SIG-M5 (cell line): ENCODE measurements at regions not wholly inside any gene's neighbourhood (a gene's known extent, or its start where the extent isn't known, plus 50 kb on each side); places are given as distances from the start of the nearest gene placed in this dataset.

Experiments used
- DNase-seq: peaks from one replicate; lab custom pipeline; 2025; lab: John Stamatoyannopoulos, UW

DNA sequence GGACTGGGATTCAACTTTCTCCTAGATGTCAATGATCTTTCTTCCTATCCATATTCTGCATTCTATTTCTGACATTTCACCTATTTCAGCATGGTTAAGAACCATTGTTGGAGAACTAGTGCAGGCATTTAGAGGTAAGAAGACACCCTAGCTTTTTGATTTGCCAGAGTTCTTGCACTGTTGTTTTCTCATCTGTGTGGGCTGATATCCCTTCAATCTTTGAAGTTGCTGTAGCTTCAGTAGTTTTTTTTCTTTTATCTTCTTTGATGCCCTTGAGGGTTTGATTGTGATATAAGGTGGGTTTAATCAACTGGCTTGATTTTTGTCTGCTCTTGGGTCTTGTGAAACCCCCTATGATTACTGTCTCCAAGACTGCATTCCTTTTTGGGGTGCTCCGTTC lies 502.1 kb downstream of the ETS1 start:
- no peak for DNase-seq

DNA sequence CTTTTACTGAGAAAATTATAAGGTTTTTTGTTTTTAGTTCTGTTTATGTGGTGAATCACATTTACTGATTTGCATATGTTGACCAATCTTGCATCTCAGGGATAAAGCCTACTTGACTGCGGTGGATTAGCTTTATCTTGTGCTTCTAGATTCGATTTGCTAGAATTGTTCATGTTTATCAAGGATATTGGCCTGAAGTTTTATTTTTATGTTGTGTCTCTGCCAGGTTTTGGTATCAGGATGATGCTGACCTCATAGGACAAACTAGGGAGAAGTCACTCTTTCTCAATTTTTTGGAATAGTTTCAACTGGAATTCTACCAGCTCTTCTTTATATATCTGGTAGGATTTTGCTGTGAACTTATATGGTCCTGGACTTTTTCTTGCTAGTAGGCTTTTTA lies 504.8 kb downstream of the ETS1 start:
- DNase-seq, result no peak

GRCh38 chr11:128069665-128070064 lies 517.7 kb downstream of the ETS1 start:
- DNase-seq, result no peak

- DNase-seq, result no peak
Observed at GRCh38 chr11:128067780-128068179, 519.6 kb downstream of the ETS1 start.

DNA sequence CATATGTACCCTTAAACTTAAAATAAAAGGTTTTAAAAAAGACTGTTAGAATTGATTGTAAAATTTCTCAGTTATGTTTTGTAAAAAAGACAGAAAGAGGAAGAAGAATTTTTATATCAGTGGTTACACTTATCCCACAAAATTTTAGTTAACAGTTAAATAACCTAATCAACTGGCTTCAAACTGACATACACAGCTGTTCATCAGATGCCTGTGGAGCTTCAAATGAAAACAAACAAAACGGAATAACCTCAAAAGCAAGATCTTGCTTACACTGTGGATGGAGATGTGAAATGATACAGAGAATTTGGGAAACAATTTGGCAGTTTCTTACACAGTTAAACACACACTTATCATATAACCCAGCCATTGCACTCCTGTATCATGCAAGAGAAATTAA lies 521.0 kb downstream of the ETS1 start:
- DNase-seq, result no peak

GRCh38 chr11:128061281-128061871 lies 526.0 kb downstream of the ETS1 start:
- DNase-seq, result no peak

DNA sequence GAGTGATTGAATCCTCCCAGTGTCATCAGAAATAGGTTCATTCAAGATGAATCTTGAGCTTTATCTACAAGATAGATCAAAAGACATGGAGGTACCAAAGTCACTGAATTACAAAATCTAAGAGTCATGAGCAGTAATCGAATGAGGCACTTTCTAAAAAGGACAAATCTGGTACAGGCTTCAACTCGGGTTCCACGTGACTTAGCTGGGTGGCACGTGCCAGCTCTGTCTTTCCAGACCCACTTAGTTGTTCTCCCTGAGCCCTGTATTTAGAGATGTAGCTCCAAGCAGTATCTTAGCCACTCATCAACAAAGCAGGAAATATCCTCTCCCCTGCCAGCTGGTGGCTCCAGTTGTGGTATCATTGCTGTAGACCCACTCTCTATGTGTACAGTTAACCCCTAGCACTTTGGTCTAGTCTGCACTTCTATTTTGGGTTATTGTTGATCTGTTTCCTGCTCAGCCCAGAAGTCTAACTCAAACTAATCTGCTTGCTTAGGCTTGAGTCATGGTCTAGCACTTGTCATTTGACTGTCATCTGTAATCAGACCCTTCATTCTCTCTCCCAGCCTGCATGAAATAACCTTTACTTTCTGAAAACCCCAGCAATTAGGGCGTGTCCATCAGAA lies 528.7 kb downstream of the ETS1 start:
- no peak for DNase-seq

DNA sequence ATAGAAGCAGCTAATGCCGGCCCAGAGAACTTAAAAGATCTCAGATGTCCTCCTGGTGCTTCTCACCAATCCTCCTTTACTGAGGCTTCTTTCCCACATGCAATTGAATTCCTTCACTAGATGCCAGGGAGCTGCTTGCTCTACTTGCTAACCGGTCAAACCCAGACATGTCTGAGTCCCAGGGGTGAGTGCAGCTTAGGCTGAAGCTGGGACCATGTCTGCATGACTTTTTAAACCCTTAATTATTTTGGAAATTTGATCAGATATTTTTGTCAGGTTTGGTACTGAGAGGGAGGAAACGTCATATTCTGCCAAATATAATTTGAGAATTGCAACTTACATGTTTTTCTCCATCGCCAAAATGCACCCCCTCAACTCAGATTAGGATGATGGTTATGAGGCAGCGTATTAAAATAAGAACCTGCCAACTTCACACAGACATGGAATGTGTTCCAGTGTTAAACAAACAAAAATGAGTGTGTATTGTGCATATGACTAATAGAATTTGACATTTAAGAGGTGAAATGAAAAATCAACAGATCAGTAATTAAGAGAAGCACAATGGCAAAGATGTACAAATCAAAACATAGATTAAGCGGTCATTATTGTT lies 529.5 kb downstream of the ETS1 start:
- no peak for DNase-seq

GRCh38 chr11:128055576-128056217 lies 531.7 kb downstream of the ETS1 start:
- DNase-seq, result no peak

DNA sequence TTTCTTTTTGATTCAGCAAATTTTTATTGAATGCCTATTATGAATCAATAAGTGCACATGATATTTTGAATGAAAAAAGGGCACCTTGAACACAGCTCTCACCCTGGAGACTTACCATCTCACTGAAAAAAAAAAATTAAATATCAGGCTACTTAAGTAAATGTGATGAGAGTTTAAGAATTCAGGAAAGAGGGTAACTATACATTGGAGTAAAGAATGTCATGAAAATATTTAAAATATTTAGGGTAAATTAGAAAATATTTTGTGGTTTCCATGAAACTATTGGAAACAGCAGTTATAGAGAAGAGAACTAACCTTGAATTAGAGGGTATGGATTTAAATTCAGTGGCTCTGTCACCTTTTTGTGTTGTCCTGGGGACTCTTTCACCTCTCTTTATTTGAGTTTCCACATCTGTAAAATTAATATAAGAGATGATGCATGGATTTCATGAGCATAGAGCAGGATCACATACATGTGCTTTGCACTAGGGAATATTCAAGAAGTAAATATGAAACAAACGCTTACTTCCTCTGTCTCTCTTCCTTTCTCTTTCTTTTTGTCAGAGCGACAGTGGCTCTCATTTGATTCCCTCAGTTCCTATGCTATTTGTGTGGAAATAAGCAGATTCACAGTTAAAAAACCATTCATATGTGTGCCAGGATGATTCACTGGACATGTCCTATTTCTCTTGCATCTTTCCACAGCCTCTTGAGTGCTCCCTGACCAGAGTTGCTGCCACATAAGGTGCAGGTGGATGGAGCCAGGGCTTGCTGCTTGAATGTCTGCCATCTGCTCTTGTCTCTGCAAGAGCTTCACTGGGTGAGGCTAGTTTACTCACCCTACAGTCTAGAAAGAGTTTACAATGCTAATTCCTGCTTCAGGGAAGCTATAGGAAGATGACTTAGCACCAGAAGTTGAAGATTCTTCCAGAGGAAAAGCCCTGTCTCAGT lies 533.1 kb downstream of the ETS1 start:
- DNase-seq, result no peak

- DNase-seq, result no peak
Observed at GRCh38 chr11:128052912-128053641, 534.3 kb downstream of the ETS1 start.

DNA sequence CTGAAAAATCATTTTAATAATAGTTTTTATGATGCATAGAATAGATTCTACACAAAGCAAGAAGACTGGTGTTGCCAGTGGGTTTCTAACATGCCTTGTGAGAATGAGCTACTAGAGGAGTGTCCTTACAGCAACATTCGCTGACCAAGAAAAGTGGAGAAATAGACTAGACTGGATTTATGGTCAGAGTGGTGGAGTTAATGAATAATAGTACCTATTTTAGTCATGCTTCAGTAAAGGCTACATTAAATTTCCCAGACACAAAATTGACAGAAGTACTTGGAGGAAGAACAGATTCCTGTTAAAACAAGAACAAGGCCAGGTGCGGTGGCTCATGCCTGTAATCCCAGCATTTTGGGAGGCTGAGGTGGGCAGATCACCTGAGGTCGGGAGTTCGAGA lies 539.2 kb downstream of the ETS1 start:
- DNase-seq, result no peak

GRCh38 chr11:128047026-128047425 lies 540.3 kb downstream of the ETS1 start:
- no peak for DNase-seq

DNA sequence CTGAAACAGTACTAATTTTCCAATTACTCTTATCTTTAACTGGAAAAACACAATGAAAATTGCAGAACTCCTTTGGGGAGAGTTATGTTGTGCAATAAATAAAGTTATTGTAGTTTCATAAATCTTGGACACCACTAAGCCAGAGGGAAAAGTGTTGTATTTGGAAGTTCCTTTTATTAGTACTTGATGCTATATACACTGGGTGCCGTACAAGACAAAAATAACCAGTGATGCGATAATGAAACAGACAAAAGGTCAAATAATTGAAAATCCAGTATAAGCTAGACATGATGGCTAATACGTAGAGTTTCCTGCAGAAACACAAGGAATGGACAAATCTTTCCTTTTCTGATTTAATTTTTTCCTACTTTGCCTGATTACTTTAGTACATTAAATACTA lies 541.1 kb downstream of the ETS1 start:
- no peak for DNase-seq

GRCh38 chr11:128045094-128045725 lies 542.1 kb downstream of the ETS1 start:
- DNase-seq, result no peak

GRCh38 chr11:128042290-128042751 lies 545.0 kb downstream of the ETS1 start:
- no peak for DNase-seq

DNA sequence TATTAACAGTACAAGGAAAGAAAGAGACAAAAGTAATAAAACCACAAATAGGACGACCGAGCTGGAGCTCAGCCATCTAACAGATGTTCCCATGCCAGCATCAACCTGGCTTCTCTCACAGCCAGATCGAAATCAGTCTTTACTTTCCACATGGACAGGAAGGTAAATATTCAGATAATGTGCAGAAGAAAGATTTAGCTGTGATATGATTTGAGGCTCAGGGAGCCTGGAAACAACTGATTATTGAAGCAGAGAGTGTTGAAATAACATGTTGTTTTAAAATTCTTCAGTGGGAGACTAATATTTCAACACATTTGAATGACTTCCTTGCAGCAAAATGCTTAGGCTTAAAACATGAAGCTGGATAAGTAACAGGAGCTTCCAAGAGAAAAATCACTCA lies 546.8 kb downstream of the ETS1 start:
- no peak for DNase-seq

GRCh38 chr11:128039140-128040021 lies 548.0 kb downstream of the ETS1 start:
- peak; percentile 87 for DNase-seq

- DNase-seq, result no peak
Observed at GRCh38 chr11:128036556-128037093, 550.7 kb downstream of the ETS1 start.

- DNase-seq, result no peak
Observed at GRCh38 chr11:128036006-128036405, 551.4 kb downstream of the ETS1 start.
